GM23338 (cell line): ENCODE measurements at regions not wholly inside any gene's neighbourhood (a gene's known extent, or its start where the extent isn't known, plus 50 kb on each side); places are given as distances from the start of the nearest gene placed in this dataset.

ENCODE experiments used
- ATAC-seq: fragments of 200-7000 bp; cut with Tn5 transposase; 3 replicates; pipeline ENCODE4 v1.9.1; 2020
- DNase-seq: peaks from one replicate; pipeline ENCODE4 v3.0.0-alpha.2; 2015; ENCODE audit warnings: low spot score
- H2AFZ ChIP-seq: fragments of 200-600 bp; sonication (generic); 2 replicates; pipeline ENCODE4 v1.8.0; 2016; ENCODE audit warnings: antibody characterized with exemption, mild to moderate bottlenecking, moderate library complexity
- H3F3A ChIP-seq: fragments of 200-600 bp; sonication (generic); replicated peaks from 2 replicates; pipeline ENCODE4 v1.8.0; 2017; ENCODE audit warnings: antibody characterized with exemption, mixed run types, low read depth
- H3K27ac ChIP-seq: fragments of 200-600 bp; sonication (generic); 2 replicates; pipeline ENCODE4 v1.6.1; 2016; ENCODE audit warnings: low read depth
- H3K27me3 ChIP-seq: fragments of 200-600 bp; sonication (generic); 2 replicates; pipeline ENCODE4 v1.8.0; 2016; ENCODE audit warnings: mild to moderate bottlenecking, mixed run types, moderate library complexity; ENCODE audit not compliant: insufficient read depth
- H3K36me3 ChIP-seq: fragments of 200-600 bp; sonication (generic); 2 replicates; pipeline ENCODE4 v1.8.0; 2016; ENCODE audit warnings: mild to moderate bottlenecking; ENCODE audit not compliant: insufficient read depth
- H3K4me1 ChIP-seq: fragments of 200-600 bp; sonication (generic); 2 replicates; pipeline ENCODE4 v1.8.0; 2016; ENCODE audit warnings: mild to moderate bottlenecking, moderate library complexity; ENCODE audit not compliant: insufficient read depth
- H3K4me2 ChIP-seq: fragments of 200-600 bp; sonication (generic); 2 replicates; pipeline ENCODE4 v1.7.1; 2017; ENCODE audit warnings: mixed run types
- H3K4me3 ChIP-seq: fragments of 200-600 bp; sonication (generic); 2 replicates; pipeline ENCODE4 v1.6.1; 2016; ENCODE audit warnings: mixed run types
- H3K79me2 ChIP-seq: fragments of 200-600 bp; sonication (generic); replicated peaks from 2 replicates; pipeline ENCODE4 v1.8.0; 2017; ENCODE audit warnings: mild to moderate bottlenecking; ENCODE audit not compliant: insufficient read depth
- H3K9me2 ChIP-seq: fragments of 200-600 bp; sonication (generic); 2 replicates; pipeline ENCODE4 v1.8.0; 2017; ENCODE audit not compliant: insufficient read depth
- H4K20me1 ChIP-seq: fragments of 200-600 bp; sonication (generic); replicated peaks from 2 replicates; pipeline ENCODE4 v1.8.0; 2017; ENCODE audit warnings: mild to moderate bottlenecking; ENCODE audit not compliant: insufficient read depth
- H3K27ac Mint-ChIP-seq: 2 replicates; pipeline ENCODE4 v1.8.0; 2020; ENCODE audit warnings: inconsistent platforms, mild to moderate bottlenecking, moderate library complexity, mixed read lengths
- H3K27me3 Mint-ChIP-seq: 3 replicates; pipeline ENCODE4 v1.8.0; 2022; ENCODE audit warnings: low read depth, mild to moderate bottlenecking, moderate library complexity, mixed read lengths, inconsistent platforms; ENCODE audit not compliant: insufficient read depth, poor library complexity
- H3K36me3 Mint-ChIP-seq: 3 replicates; pipeline ENCODE4 v1.8.0; 2021; ENCODE audit warnings: low read depth, mild to moderate bottlenecking, inconsistent platforms, moderate library complexity, mixed read lengths
- H3K4me1 Mint-ChIP-seq: 3 replicates; pipeline ENCODE4 v1.8.0; 2020; ENCODE audit warnings: mild to moderate bottlenecking, inconsistent platforms, mixed read lengths
- H3K4me3 Mint-ChIP-seq: 3 replicates; pipeline ENCODE4 v1.8.0; 2021; ENCODE audit warnings: moderate library complexity, mild to moderate bottlenecking, inconsistent platforms, mixed read lengths
- H3K9me3 Mint-ChIP-seq: 3 replicates; pipeline ENCODE4 v1.8.0; 2020; ENCODE audit warnings: moderate library complexity, mild to moderate bottlenecking, inconsistent platforms, mixed read lengths
- CREB1 ChIP-seq: fragments of 250-450 bp; sonication (Bioruptor Pico); IDR thresholded peaks from 2 replicates; pipeline ENCODE4 v1.5.0; 2020; ENCODE audit warnings: low read depth, mild to moderate bottlenecking, moderate library complexity
- CTCF ChIP-seq, 2 experiments: fragments of 200-600 bp in 1 of 2; sonication (generic) in 1 of 2; conservative IDR thresholded peaks; 2 replicates each; pipeline versions ENCODE4 v1.5.1 to v1.6.1; 2016 to 2017; ENCODE audit warnings: antibody characterized with exemption in 2 of 2, low read depth in 2 of 2, mild to moderate bottlenecking in 2 of 2, moderate library complexity in 1 of 2
- ETS1 ChIP-seq: IDR thresholded peaks from 2 replicates; pipeline ENCODE4 v1.6.1; 2016; ENCODE audit warnings: antibody characterized with exemption
- EZH2 ChIP-seq: fragments of 200-600 bp; sonication (generic); IDR thresholded peaks from one replicate; pipeline ENCODE4 v1.8.0; 2017; ENCODE audit warnings: antibody characterized with exemption, mild to moderate bottlenecking, low read depth; ENCODE audit not compliant: unreplicated experiment
- EZH2phosphoT487 ChIP-seq: fragments of 200-600 bp; sonication (generic); IDR thresholded peaks from one replicate; pipeline ENCODE4 v1.8.1; 2018; ENCODE audit warnings: antibody characterized with exemption; ENCODE audit not compliant: unreplicated experiment
- JUNB ChIP-seq: IDR thresholded peaks from one replicate; pipeline ENCODE4 v1.6.1; 2016; ENCODE audit warnings: antibody characterized with exemption; ENCODE audit not compliant: unreplicated experiment
- NANOG ChIP-seq: IDR thresholded peaks from 2 replicates; pipeline ENCODE4 v1.6.1; 2016; ENCODE audit warnings: antibody characterized with exemption, borderline replicate concordance
- POLR2AphosphoS5 ChIP-seq: IDR thresholded peaks from 2 replicates; pipeline ENCODE4 v1.6.1; 2016; ENCODE audit warnings: antibody characterized with exemption, low read depth
- STAT1 ChIP-seq: IDR thresholded peaks from one replicate; pipeline ENCODE4 v1.6.1; 2016; ENCODE audit warnings: antibody characterized with exemption; ENCODE audit not compliant: unreplicated experiment
- ZNF114 ChIP-seq: fragments of 250-450 bp; sonication (Bioruptor Pico); IDR thresholded peaks from 2 replicates; pipeline ENCODE4 v1.5.0; 2020; ENCODE audit warnings: mild to moderate bottlenecking, moderate library complexity
- ZNF331 ChIP-seq: fragments of 250-450 bp; sonication (Bioruptor Pico); IDR thresholded peaks from 2 replicates; pipeline ENCODE4 v1.5.0; 2020; ENCODE audit warnings: low read depth, mild to moderate bottlenecking, moderate library complexity
- TF ChIP-seq, protein P1 (sequence below): fragments of 250-450 bp; sonication (Bioruptor Pico); IDR thresholded peaks from 2 replicates; pipeline ENCODE4 v1.5.0; 2020; ENCODE audit warnings: mild to moderate bottlenecking, moderate library complexity
- TF ChIP-seq, protein P2 (sequence below): IDR thresholded peaks from one replicate; pipeline ENCODE4 v1.6.1; 2018; ENCODE audit warnings: antibody characterized with exemption; ENCODE audit not compliant: unreplicated experiment

- TF ChIP-seq POLR2AphosphoS5, result no peak
- TF ChIP-seq, protein P1, sequence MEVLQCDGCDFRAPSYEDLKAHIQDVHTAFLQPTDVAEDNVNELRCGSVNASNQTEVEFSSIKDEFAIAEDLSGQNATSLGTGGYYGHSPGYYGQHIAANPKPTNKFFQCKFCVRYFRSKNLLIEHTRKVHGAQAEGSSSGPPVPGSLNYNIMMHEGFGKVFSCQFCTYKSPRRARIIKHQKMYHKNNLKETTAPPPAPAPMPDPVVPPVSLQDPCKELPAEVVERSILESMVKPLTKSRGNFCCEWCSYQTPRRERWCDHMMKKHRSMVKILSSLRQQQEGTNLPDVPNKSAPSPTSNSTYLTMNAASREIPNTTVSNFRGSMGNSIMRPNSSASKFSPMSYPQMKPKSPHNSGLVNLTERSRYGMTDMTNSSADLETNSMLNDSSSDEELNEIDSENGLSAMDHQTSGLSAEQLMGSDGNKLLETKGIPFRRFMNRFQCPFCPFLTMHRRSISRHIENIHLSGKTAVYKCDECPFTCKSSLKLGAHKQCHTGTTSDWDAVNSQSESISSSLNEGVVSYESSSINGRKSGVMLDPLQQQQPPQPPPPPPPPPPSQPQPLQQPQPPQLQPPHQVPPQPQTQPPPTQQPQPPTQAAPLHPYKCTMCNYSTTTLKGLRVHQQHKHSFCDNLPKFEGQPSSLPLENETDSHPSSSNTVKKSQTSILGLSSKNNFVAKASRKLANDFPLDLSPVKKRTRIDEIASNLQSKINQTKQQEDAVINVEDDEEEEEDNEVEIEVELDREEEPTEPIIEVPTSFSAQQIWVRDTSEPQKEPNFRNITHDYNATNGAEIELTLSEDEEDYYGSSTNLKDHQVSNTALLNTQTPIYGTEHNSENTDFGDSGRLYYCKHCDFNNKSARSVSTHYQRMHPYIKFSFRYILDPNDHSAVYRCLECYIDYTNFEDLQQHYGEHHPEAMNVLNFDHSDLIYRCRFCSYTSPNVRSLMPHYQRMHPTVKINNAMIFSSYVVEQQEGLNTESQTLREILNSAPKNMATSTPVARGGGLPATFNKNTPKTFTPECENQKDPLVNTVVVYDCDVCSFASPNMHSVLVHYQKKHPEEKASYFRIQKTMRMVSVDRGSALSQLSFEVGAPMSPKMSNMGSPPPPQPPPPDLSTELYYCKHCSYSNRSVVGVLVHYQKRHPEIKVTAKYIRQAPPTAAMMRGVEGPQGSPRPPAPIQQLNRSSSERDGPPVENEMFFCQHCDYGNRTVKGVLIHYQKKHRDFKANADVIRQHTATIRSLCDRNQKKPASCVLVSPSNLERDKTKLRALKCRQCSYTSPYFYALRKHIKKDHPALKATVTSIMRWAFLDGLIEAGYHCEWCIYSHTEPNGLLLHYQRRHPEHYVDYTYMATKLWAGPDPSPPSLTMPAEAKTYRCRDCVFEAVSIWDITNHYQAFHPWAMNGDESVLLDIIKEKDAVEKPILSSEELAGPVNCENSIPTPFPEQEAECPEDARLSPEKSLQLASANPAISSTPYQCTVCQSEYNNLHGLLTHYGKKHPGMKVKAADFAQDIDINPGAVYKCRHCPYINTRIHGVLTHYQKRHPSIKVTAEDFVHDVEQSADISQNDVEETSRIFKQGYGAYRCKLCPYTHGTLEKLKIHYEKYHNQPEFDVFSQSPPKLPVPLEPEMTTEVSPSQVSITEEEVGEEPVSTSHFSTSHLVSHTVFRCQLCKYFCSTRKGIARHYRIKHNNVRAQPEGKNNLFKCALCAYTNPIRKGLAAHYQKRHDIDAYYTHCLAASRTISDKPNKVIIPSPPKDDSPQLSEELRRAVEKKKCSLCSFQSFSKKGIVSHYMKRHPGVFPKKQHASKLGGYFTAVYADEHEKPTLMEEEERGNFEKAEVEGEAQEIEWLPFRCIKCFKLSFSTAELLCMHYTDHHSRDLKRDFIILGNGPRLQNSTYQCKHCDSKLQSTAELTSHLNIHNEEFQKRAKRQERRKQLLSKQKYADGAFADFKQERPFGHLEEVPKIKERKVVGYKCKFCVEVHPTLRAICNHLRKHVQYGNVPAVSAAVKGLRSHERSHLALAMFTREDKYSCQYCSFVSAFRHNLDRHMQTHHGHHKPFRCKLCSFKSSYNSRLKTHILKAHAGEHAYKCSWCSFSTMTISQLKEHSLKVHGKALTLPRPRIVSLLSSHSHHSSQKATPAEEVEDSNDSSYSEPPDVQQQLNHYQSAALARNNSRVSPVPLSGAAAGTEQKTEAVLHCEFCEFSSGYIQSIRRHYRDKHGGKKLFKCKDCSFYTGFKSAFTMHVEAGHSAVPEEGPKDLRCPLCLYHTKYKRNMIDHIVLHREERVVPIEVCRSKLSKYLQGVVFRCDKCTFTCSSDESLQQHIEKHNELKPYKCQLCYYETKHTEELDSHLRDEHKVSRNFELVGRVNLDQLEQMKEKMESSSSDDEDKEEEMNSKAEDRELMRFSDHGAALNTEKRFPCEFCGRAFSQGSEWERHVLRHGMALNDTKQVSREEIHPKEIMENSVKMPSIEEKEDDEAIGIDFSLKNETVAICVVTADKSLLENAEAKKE, result no peak
- no peak for TF ChIP-seq STAT1
- TF ChIP-seq, protein P2, sequence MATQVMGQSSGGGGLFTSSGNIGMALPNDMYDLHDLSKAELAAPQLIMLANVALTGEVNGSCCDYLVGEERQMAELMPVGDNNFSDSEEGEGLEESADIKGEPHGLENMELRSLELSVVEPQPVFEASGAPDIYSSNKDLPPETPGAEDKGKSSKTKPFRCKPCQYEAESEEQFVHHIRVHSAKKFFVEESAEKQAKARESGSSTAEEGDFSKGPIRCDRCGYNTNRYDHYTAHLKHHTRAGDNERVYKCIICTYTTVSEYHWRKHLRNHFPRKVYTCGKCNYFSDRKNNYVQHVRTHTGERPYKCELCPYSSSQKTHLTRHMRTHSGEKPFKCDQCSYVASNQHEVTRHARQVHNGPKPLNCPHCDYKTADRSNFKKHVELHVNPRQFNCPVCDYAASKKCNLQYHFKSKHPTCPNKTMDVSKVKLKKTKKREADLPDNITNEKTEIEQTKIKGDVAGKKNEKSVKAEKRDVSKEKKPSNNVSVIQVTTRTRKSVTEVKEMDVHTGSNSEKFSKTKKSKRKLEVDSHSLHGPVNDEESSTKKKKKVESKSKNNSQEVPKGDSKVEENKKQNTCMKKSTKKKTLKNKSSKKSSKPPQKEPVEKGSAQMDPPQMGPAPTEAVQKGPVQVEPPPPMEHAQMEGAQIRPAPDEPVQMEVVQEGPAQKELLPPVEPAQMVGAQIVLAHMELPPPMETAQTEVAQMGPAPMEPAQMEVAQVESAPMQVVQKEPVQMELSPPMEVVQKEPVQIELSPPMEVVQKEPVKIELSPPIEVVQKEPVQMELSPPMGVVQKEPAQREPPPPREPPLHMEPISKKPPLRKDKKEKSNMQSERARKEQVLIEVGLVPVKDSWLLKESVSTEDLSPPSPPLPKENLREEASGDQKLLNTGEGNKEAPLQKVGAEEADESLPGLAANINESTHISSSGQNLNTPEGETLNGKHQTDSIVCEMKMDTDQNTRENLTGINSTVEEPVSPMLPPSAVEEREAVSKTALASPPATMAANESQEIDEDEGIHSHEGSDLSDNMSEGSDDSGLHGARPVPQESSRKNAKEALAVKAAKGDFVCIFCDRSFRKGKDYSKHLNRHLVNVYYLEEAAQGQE, result no peak
- TF ChIP-seq CTCF (conservative IDR thresholded peaks at IDR 0.05; ENCODE audit: low read depth in 2 of 2), result no peak
- TF ChIP-seq EZH2phosphoT487, result no peak
- no peak for TF ChIP-seq JUNB
- TF ChIP-seq ZNF331 (CRISPR knock-in tag), result no peak
- no peak for TF ChIP-seq NANOG
- TF ChIP-seq ETS1, result no peak
- TF ChIP-seq EZH2, result no peak
- TF ChIP-seq ZNF114 (CRISPR knock-in tag), result no peak
- no peak for TF ChIP-seq CREB1 (CRISPR knock-in tag)
- Histone ChIP-seq H2AFZ (no peak overlapping the region), H3K36me3 (no peaks in the 10 kb centered on the region), H3K27me3 (no peaks in the 10 kb centered on the region), H3K4me2 (no peak overlapping the region), H3K4me1 (peaks cover 9% of the 10 kb centered on the region; the same call in 1 of the 2 replicates), H3K4me3 (no peak overlapping the region), H3F3A (no peaks in the 10 kb centered on the region), H3K27ac (no peak overlapping the region), H3K79me2 (no peaks in the 10 kb centered on the region), H3K9me2 (no peaks in the 10 kb centered on the region), H4K20me1 (no peaks in the 10 kb centered on the region)
- Mint-ChIP-seq H3K27me3 (peaks cover 1% of the 10 kb centered on the region), H3K27ac (no peak overlapping the region), H3K4me3 (no peak overlapping the region), H3K9me3 (peaks cover 6% of the 10 kb centered on the region; the same call in 2 of the 3 replicates), H3K4me1 (peaks cover 12% of the 10 kb centered on the region), H3K36me3 (peaks cover 7% of the 10 kb centered on the region; the same call in 1 of the 3 replicates)
- no peak for ATAC-seq
- no peak for DNase-seq
Measured at GRCh38 chr9:85276741-85277140, 465.0 kb downstream of the AGTPBP1 start.
